ENCODE measurements at regions not wholly inside any gene's neighbourhood (a gene's known extent, or its start where the extent isn't known, plus 50 kb on each side); places are given as distances from the start of the nearest gene placed in this dataset.
A peak's percentile ranks its signal among the peaks of the same experiment; 100 is the strongest.
"Not testable (repeated sequence)": the region's sequence is repeated elsewhere in the genome, so short reads cannot be mapped to it uniquely, and the experiment has no call there.

- DNase-seq, result not testable (repeated sequence)
These were observed 54.0 kb downstream of the ZCCHC13 start for GRCh38 chrX:74358013-74358412.

GRCh38 chrX:74363914-74364313, 57.4 kb upstream of the SLC16A2 start:
- no peak for DNase-seq

GRCh38 chrX:74369666-74370065, 51.6 kb upstream of the SLC16A2 start:
- no peak for DNase-seq

GRCh38 chrX:74370487-74370886, 50.8 kb upstream of the SLC16A2 start:
- no peak for DNase-seq

- DNase-seq, result peak; percentile 2
These were observed 49.7 kb upstream of the SLC16A2 start for GRCh38 chrX:74371425-74372222.

Measured in activated CD4-positive, alpha-beta T cell treated with anti-CD3 and anti-CD28 coated beads for 48 hours (primary cell).